GM12878 (cell line): ENCODE measurements at regions not wholly inside any gene's neighbourhood (a gene's known extent, or its start where the extent isn't known, plus 50 kb on each side); places are given as distances from the start of the nearest gene placed in this dataset.

Experiments
- BRCA1 ChIP-seq: IDR thresholded peaks from 2 replicates; pipeline ENCODE4 v1.6.1; 2011; ENCODE audit warnings: low read depth, low read length, improper control_type of control experiment
- CBX3 ChIP-seq: fragments of 200-600 bp; sonication (generic); IDR thresholded peaks from 2 replicates; pipeline ENCODE4 v1.6.1; 2016; ENCODE audit warnings: low read depth, borderline replicate concordance
- EP300 ChIP-seq, 2 experiments: fragments of 150-350 bp in 1 of 2; IDR thresholded peaks; 2 replicates each; pipeline ENCODE4 v1.6.1; 2011 to 2012; ENCODE audit warnings: low read depth in 2 of 2, low read length in 2 of 2, borderline replicate concordance in 1 of 2, improper control_type of control experiment in 1 of 2, inconsistent platforms in 1 of 2; ENCODE audit not compliant: control insufficient read depth in 1 of 2
- FOXM1 ChIP-seq: IDR thresholded peaks from 2 replicates; pipeline ENCODE4 v1.6.1; 2012; ENCODE audit warnings: low read depth, mild to moderate bottlenecking, inconsistent platforms, low read length, moderate library complexity
- MXI1 ChIP-seq: fragments of 150-350 bp; IDR thresholded peaks from 2 replicates; pipeline ENCODE4 v1.6.1; 2011; ENCODE audit warnings: low read depth, mild to moderate bottlenecking, inconsistent platforms, low read length, improper control_type of control experiment
- NRF1 ChIP-seq: conservative IDR thresholded peaks from 2 replicates; pipeline ENCODE4 v1.6.1; 2011; ENCODE audit warnings: mild to moderate bottlenecking, low read depth, low read length, improper control_type of control experiment
- POLR2A ChIP-seq: IDR thresholded peaks from 2 replicates; pipeline ENCODE4 v1.6.1; 2011; ENCODE audit warnings: low read depth, mild to moderate bottlenecking, low read length
- POLR2AphosphoS5 ChIP-seq: IDR thresholded peaks from 2 replicates; pipeline ENCODE4 v1.6.1; 2011; ENCODE audit warnings: mild to moderate bottlenecking, low read length, inconsistent platforms
- SP1 ChIP-seq: IDR thresholded peaks from one replicate; pipeline ENCODE4 v1.6.1; 2011; ENCODE audit warnings: low read depth, low read length
- TAF1 ChIP-seq: IDR thresholded peaks from 2 replicates; pipeline ENCODE4 v1.6.1; 2011; ENCODE audit warnings: mild to moderate bottlenecking, low read depth, low read length, borderline replicate concordance
- TF ChIP-seq, protein P1 (sequence below): fragments of 450-650 bp; formaldehyde crosslinking; IDR thresholded peaks from 2 replicates; pipeline ENCODE4 v1.4.0; 2020; ENCODE audit warnings: mild to moderate bottlenecking, moderate library complexity
- TF ChIP-seq, protein P2 (sequence below), 3 experiments: IDR thresholded peaks in 2 of 3; conservative IDR thresholded peaks in 1 of 3; 2 replicates each; pipeline ENCODE4 v1.5.1; 2011; ENCODE audit warnings: low read depth in 3 of 3, low read length in 3 of 3, mild to moderate bottlenecking in 3 of 3, control low read depth in 2 of 3, moderate library complexity in 2 of 3, inconsistent platforms in 1 of 3, mixed read lengths in 1 of 3; ENCODE audit not compliant: control insufficient read depth in 2 of 3, insufficient read depth in 1 of 3; ENCODE audit errors: extremely low read depth in 1 of 3

DNA sequence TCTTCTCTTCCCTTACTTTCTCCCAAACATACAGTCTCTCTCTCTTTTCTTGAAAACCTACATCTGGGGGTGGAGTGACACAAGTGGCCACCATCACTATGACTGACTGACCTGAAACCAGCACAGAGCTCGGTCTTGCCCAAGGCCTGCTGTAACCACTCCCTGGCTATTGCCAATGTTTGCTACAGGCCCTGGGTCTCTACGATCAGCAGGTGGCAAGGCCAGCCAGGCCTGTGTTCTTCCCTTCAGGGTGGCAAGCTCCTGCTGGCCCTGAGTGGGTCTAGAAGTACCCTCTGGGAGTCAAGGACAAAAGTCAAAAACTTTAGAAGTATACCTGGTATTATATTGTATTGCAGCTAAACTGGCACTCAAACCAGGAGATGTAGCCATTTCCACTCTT lies 140.9 kb upstream of the TGFBR2 start:
- TF ChIP-seq, protein P1, sequence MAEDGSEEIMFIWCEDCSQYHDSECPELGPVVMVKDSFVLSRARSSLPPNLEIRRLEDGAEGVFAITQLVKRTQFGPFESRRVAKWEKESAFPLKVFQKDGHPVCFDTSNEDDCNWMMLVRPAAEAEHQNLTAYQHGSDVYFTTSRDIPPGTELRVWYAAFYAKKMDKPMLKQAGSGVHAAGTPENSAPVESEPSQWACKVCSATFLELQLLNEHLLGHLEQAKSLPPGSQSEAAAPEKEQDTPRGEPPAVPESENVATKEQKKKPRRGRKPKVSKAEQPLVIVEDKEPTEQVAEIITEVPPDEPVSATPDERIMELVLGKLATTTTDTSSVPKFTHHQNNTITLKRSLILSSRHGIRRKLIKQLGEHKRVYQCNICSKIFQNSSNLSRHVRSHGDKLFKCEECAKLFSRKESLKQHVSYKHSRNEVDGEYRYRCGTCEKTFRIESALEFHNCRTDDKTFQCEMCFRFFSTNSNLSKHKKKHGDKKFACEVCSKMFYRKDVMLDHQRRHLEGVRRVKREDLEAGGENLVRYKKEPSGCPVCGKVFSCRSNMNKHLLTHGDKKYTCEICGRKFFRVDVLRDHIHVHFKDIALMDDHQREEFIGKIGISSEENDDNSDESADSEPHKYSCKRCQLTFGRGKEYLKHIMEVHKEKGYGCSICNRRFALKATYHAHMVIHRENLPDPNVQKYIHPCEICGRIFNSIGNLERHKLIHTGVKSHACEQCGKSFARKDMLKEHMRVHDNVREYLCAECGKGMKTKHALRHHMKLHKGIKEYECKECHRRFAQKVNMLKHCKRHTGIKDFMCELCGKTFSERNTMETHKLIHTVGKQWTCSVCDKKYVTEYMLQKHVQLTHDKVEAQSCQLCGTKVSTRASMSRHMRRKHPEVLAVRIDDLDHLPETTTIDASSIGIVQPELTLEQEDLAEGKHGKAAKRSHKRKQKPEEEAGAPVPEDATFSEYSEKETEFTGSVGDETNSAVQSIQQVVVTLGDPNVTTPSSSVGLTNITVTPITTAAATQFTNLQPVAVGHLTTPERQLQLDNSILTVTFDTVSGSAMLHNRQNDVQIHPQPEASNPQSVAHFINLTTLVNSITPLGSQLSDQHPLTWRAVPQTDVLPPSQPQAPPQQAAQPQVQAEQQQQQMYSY (CRISPR knock-in tag), result no peak
- TF ChIP-seq POLR2A (no peak), EP300 (IDR thresholded peaks at IDR 0.05; ENCODE audit: borderline replicate concordance in 1 of 2, control insufficient read depth in 1 of 2, low read depth in 2 of 2, low read length in 2 of 2) (no peak), CBX3 (no peak), FOXM1 (no peak), SP1 (no peak), BRCA1 (no peak), NRF1 (no peak), POLR2AphosphoS5 (no peak), TAF1 (no peak), MXI1 (no peak)
- TF ChIP-seq, protein P2, sequence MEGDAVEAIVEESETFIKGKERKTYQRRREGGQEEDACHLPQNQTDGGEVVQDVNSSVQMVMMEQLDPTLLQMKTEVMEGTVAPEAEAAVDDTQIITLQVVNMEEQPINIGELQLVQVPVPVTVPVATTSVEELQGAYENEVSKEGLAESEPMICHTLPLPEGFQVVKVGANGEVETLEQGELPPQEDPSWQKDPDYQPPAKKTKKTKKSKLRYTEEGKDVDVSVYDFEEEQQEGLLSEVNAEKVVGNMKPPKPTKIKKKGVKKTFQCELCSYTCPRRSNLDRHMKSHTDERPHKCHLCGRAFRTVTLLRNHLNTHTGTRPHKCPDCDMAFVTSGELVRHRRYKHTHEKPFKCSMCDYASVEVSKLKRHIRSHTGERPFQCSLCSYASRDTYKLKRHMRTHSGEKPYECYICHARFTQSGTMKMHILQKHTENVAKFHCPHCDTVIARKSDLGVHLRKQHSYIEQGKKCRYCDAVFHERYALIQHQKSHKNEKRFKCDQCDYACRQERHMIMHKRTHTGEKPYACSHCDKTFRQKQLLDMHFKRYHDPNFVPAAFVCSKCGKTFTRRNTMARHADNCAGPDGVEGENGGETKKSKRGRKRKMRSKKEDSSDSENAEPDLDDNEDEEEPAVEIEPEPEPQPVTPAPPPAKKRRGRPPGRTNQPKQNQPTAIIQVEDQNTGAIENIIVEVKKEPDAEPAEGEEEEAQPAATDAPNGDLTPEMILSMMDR (IDR thresholded peaks at IDR 0.05 in 2 of 3, conservative IDR thresholded peaks at IDR 0.05 in 1 of 3; ENCODE audit: control insufficient read depth in 2 of 3, extremely low read depth in 1 of 3, insufficient read depth in 1 of 3, low read depth in 3 of 3, low read length in 3 of 3), result no peak
